GM12892 (cell line): ENCODE measurements at regions not wholly inside any gene's neighbourhood (a gene's known extent, or its start where the extent isn't known, plus 50 kb on each side); places are given as distances from the start of the nearest gene placed in this dataset.

Experiments
- DNase-seq: peaks from one replicate; pipeline ENCODE4 v3.0.0; 2011; ENCODE audit not compliant: insufficient read length
- FAIRE-seq: peaks from 2 replicates; lab custom pipeline; 2011; peaks lifted over from hg19 to GRCh38; lab: Jason Lieb, UNC
- POLR2A ChIP-seq: IDR thresholded peaks from 2 replicates; pipeline ENCODE4 v1.6.1; 2011; ENCODE audit warnings: low read depth, low read length, control low read depth
- POLR2AphosphoS5 ChIP-seq: IDR thresholded peaks from 2 replicates; pipeline ENCODE4 v1.6.1; 2011; ENCODE audit warnings: low read depth, low read length, control low read depth
- TAF1 ChIP-seq: IDR thresholded peaks from 2 replicates; pipeline ENCODE4 v1.6.1; 2011; ENCODE audit warnings: low read depth, mild to moderate bottlenecking, control low read depth, low read length, borderline replicate concordance

DNA sequence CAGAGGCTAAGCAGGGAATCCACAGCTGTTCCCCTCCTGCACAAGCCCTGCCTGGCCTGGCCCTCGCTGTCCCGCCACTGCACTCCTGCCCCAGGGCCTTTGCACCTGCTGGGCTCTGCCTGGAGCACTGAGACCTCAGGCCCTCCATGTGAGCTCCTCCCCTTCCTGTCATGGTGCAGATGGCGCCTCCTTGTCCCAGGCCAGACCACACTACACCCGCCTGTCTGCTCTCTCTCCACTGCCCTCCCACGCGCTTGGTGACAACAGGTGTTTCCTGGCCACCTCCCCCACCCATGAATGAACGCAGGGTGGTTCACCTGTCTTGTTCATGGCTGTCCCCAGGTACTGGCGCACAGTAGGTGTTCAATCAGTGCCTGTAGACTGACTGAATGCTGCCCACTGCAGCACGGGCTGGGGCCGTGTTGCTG, 82.9 kb downstream of the NCOR2 start:
- DNase-seq (peak; percentile 81), FAIRE-seq (peak; percentile 91)
- TF ChIP-seq POLR2AphosphoS5 (peak; percentile 36; the same call in 1 of the 2 replicates), POLR2A (no peak)

DNA sequence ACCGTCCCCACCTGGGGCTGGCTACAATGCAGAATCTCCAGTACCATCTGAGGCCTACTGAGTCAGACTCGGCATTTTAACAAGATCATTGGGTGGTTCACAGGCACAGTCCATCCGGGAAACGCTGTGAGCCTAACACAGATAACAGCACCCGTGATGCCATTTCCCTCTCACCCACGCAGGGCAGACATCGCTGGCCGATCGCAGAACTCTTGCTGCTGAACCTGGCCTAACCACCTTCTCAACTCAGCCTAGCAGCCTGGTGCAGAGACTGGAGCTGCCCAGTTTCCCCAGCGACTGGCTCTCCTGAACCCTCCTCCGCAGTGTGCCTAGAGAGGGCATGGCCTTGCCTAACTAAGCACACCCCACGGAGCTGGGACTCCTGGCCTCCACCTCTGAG, 83.3 kb downstream of the NCOR2 start:
- DNase-seq (no peak), FAIRE-seq (no peak)
- TF ChIP-seq POLR2AphosphoS5: no peak
- no peak for TF ChIP-seq TAF1
- TF ChIP-seq POLR2A: no peak

DNA sequence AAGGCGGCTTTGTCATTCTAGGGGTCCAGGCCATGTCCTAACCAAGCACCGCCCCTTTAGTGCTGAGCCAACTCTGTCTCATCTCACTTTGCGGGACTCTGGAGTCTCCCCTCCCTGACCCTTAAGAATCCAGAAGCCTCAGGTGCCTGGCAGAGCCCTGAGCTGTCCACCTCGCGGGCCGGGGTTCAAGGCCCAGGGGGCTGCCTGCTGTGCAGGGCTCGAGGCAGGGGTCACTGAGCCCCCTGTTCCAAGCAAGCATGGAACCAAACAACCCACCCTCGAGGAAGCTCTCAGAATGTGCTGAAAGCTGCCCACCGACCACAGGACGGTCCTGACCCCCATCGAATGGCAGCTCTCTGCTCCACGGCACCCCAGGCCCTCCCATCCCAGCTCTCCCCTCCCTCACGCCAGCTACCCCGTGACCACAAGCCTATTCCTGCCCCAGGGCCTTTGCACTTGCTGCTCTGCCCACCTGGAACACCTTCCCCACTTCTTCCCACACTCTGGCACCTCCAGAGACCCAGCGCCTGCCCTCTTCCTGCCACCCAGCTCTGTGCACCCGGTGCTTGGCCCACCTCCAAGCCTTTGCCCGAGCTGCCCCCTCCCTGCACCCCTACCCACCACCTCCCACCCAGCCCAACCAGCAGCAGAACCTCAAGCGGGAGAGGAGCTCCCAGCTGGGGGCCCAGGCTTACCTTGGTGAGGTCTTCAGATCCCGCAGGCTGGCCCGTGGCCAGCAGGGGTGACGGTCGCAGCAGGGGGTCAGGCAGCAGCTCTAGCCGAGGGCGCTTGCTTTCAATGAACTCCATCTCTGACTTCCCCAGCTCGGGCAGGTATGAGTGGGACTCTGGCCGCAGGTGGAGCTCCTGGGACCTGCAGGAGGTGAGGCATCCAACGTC, 84.3 kb downstream of the NCOR2 start:
- TF ChIP-seq TAF1 (no peak), POLR2AphosphoS5 (no peak), POLR2A (no peak)
- DNase-seq: no peak
- no peak for FAIRE-seq

DNA sequence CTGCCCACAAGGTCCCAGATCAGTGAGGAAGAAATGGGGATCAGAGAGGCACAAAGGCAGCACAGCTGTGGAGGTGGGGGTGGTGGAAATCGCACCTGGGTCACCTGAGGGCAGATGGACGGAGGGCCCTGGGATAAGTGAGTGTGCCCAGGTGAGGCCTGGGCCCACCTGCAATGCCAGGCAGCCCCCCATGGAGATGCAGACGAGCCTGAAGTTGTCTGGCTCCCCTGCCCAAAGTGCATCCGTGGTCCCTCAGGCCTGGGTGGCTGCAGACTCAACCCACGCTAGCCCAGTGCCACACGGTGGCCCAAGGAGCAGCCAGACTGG, 84.9 kb downstream of the NCOR2 start:
- TF ChIP-seq POLR2AphosphoS5 (no peak), TAF1 (no peak), POLR2A (no peak)
- DNase-seq (no peak), FAIRE-seq (no peak)

DNA sequence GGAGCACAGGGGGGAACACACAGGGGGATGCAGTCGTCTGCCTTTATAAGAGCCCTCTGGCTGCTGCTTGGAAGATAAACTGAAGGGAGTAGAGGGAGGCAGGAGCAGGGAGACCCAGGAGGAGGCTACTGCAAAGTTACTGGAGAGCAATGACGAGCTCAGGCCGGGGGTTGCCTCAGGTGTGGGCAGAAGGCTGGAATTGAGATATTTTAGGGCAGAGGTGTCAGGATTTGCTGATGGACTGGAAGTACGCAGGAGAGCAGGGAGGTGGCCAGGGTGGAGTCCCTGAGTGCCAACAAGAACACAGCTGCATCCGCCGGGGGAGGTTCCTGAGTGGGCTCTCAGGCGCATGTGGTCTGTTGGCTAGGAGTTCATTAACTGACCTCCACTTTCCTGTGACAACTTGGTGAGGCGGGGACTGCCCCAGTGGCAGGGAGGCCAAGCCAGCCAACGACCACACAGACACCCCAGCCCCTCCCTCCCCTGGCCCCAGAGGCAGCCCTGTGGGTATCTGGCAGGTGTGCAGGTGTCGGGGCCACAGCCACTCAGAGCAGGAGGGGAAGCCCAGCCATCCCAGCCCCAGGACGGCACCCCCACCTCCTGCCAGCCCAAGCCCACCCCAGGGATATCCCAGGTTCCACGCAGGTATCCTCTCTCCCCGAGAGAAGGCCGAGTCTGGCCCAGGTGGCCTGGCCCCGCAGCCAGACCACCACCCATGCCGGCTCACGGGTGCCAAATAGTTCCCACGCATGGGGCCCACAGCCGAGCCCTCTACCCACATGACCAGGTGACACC, 85.4 kb downstream of the NCOR2 start:
- FAIRE-seq: no peak
- DNase-seq: no peak

DNA sequence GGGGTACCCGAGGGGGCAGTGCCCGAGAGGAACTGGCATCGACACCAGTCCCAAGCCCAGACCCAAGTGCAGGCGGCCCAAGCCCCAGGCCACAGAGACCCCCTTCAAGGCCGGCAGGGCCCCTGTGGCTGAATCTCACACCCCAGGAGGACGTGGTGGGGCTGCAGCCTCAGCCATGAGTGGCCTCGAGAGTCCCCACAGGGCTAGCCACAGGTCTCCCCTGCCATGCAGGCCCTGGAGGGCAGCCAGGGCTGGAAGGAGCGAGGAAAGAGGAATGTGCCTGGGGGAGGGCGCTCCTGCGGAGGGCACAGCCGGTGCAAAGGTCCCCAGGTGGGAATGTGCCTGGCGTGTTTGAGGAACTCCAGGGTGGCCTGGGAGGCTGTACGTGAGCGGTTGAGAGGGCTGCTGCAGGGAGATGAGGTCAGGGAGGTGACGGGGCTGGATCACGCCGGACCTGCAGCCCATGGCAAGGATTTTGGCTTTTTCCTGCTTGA, 86.1 kb downstream of the NCOR2 start:
- FAIRE-seq (no peak), DNase-seq (no peak)
- no peak for TF ChIP-seq POLR2AphosphoS5
- TF ChIP-seq TAF1: no peak
- no peak for TF ChIP-seq POLR2A

More for the DNA sequence above, 85.4 kb downstream of the NCOR2 start:
- TF ChIP-seq POLR2AphosphoS5: no peak
- TF ChIP-seq POLR2A: no peak
- no peak for TF ChIP-seq TAF1

DNA sequence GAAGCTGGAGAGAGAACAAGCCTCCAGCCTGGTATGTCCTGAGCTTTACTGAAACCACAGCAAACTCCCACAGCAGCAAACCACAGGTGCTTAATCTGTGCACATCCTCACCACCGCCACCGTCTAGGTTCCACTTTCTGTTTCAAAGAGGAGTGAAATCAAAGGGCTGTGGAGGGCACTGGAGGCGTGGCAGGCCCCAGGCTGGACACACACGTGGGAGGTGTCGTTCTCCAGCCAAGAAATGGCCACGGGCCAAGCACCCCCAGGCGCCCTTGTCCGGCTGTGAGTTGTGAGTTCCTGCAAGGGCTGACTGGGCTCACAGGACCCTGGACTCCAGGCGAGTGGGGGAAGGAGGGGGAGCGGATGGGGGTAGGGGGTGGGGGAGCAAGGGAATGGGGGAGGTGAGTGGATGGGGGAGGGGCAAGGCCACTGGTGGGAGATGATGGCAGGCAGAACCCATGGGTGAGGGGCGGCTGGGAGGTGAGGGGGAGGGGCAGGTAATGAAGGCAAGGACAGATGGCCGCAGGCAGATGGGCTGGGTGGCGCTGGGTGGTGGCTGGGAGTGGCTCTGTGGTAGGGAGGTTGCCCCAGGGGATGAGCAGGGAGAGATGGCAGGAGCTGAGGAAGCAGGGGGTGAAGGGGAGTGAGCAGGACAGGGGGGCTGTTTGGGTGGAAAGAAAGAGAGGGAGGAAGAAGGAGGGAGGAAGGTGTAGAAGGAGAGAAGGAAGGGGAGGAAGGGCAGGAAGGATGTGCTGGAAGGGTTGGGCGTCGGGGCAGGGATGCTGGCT, 86.7 kb downstream of the NCOR2 start:
- FAIRE-seq: peak; percentile 96
- TF ChIP-seq POLR2A (no peak), POLR2AphosphoS5 (no peak), TAF1 (no peak)
- peak; percentile 82 for DNase-seq

DNA sequence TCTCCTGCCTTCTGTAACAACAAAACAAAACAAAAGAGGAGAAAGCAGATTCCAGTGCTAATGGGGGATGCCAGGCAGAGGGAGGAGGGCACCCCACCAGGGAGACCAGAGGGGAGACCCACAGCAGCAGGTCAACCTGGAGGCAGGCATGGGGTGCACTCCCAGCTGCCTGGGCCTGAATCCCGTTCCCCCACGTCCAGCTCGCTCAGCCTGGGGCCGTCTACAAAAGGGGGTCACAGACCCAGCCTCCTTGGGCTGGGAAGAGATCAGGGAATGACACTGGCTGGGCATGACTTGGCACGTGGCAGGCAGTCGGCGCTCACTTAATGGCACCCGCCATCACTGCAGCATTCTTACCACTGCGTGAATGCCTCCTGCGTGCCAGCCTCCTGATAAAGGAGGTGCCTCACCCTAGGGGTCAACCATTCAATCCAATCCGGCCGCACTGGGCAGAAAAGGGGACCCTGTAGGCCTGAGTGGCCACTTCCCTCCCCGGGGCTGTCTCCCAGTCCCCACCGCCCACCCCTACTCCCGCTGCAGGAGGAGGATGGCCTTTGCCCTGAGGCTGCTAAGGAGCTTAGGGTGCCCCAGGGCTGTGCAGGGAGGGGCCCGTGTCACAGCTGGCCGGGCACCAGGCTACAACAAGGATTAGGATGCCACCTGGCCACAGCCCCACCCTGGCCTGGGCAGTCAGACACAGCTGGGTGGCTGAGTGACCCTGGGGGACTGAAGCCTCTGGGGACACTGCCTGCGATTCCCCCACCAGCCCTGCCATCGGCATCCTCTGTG, 87.5 kb downstream of the NCOR2 start:
- FAIRE-seq (peak; percentile 44), DNase-seq (no peak)
- no peak for TF ChIP-seq POLR2AphosphoS5
- no peak for TF ChIP-seq POLR2A
- no peak for TF ChIP-seq TAF1

DNA sequence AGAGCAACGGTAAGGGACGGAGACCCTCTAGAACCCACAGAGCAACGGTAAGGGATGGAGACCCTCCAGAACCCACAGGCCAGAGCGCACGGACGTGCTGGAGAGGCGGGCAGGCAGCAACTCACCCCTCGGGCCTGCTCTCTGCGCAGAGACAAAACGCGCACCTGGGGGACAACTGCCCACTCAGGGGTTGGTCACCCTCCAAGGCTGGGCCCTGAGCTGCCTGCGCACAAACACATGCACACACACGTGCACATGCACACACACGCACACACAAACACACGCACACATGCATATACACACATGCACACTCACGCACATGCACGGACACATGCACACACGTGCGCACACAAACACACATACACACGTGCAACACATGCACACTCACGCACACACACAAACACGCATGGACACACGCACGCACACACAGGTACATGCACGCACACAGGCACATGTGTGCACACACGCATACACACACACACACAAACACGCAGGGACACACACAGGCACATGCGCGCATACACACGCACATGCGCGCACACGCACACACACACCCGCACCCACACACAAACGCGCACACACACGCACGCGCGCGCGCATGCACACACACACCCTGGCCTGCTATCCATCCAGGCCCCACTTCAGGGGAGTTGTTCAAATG, 88.3 kb downstream of the NCOR2 start:
- FAIRE-seq (peak; percentile 88), DNase-seq (no peak)
- TF ChIP-seq TAF1 (no peak), POLR2AphosphoS5 (peak; percentile 52; the same call in 1 of the 2 replicates)

DNA sequence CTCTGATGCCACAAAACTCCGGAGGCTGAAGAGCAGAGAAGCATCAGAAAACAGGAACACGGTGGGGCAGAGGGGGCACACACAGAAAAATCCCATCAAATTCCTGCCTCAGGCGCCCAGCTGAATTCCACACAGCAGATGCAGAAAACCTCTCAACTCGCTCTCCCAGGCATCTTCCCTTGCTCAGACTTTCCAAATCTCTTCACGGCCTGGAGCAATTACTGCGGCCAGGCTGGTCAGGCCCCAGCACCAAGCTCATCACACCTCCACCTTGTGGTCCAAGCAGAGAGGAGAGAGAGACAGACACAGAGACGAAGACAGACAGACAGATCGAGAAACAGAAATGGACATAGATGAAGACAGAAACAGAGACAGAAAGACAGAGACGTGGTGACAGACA, 89.0 kb downstream of the NCOR2 start:
- peak; percentile 33 for FAIRE-seq
- no peak for DNase-seq
- TF ChIP-seq POLR2AphosphoS5: no peak
- TF ChIP-seq POLR2A: no peak
- TF ChIP-seq TAF1: no peak
